B cell (primary cell): ENCODE measurements at regions not wholly inside any gene's neighbourhood (a gene's known extent, or its start where the extent isn't known, plus 50 kb on each side); places are given as distances from the start of the nearest gene placed in this dataset.

Source experiments
- ATAC-seq: fragments of 200-7000 bp; cut with Tn5 transposase; one replicate; pipeline ENCODE4 v1.10.0; 2021; ENCODE audit warnings: low read depth, mild to moderate bottlenecking, moderate number of reproducible peaks, moderate library complexity
- CTCF ChIA-PET: fragments of 350-600 bp; sonication (Branson Sonifier 250); formaldehyde crosslinking; loops from one replicate; lab custom pipeline; 2021; ENCODE audit warnings: antibody characterized with exemption, inconsistent platforms; lab: Charles Lee
- POLR2A ChIA-PET: fragments of 350-600 bp; sonication (Branson Sonifier 250); formaldehyde crosslinking; loops from one replicate; lab custom pipeline; 2021; ENCODE audit warnings: antibody characterized with exemption; lab: Charles Lee
- DNase-seq: peaks from one replicate; pipeline ENCODE4 v3.0.0; 2013
- H2AFZ ChIP-seq: 2 replicates; pipeline ENCODE4 v1.6.1; 2012; ENCODE audit warnings: mild to moderate bottlenecking, low read depth, low read length; ENCODE audit not compliant: insufficient read depth, poor library complexity, severe bottlenecking
- H3K27ac ChIP-seq, 2 donors: 1 replicate in 1 of 2; 2 replicates in 1 of 2; pipeline ENCODE4 v1.5.1; 2012 to 2013; ENCODE audit warnings: low read length in 2 of 2, mild to moderate bottlenecking in 2 of 2, moderate library complexity in 1 of 2
- H3K27me3 ChIP-seq, 4 experiments: fragments of 200-600 bp in 1 of 4; sonication (generic) in 1 of 4; replicated peaks in 1 of 4; 1 replicate in 2 of 4; 2 replicates in 2 of 4; pipeline versions ENCODE4 v1.6.1 to v1.7.0; 2013 to 2016; ENCODE audit warnings: low read length in 3 of 4, mild to moderate bottlenecking in 2 of 4, mixed read lengths in 1 of 4, moderate library complexity in 1 of 4; ENCODE audit not compliant: insufficient read depth in 4 of 4, control insufficient read depth in 3 of 4; ENCODE audit errors: control extremely low read depth in 1 of 4
- H3K36me3 ChIP-seq, 2 experiments: replicated peaks in 1 of 2; 1 replicate in 1 of 2; 2 replicates in 1 of 2; pipeline versions ENCODE4 v1.6.1 to v1.7.1; 2013; ENCODE audit warnings: low read length in 1 of 2; ENCODE audit not compliant: insufficient read depth in 2 of 2, control insufficient read depth in 1 of 2; ENCODE audit errors: control extremely low read depth in 1 of 2, extremely low read depth in 1 of 2
- H3K4me1 ChIP-seq, 2 donors: fragments of 200-600 bp in 1 of 2; sonication (generic) in 1 of 2; 1 replicate in 1 of 2; 2 replicates in 1 of 2; pipeline versions ENCODE4 v1.5.1 to v1.6.1; 2013 to 2017; ENCODE audit warnings: low read length in 2 of 2; ENCODE audit not compliant: control insufficient read depth in 2 of 2, insufficient read depth in 2 of 2
- H3K4me2 ChIP-seq: replicated peaks from 2 replicates; pipeline ENCODE3; 2012; ENCODE audit warnings: mild to moderate bottlenecking, low read depth, low read length; ENCODE audit not compliant: poor library complexity, severe bottlenecking
- H3K4me3 ChIP-seq, 5 experiments: fragments of 200-600 bp in 1 of 5; sonication (generic) in 1 of 5; 1 replicate in 3 of 5; 2 replicates in 2 of 5; pipeline versions ENCODE4 v1.5.1 to v1.7.0; 2011 to 2016; ENCODE audit warnings: low read length in 4 of 5, mild to moderate bottlenecking in 4 of 5, low read depth in 2 of 5, control low read depth in 1 of 5, moderate library complexity in 1 of 5; ENCODE audit not compliant: insufficient read depth in 1 of 5; ENCODE audit errors: control extremely low read depth in 1 of 5, extremely low read depth in 1 of 5
- H3K79me2 ChIP-seq: fragments of 200-600 bp; sonication (generic); one replicate; pipeline ENCODE4 v1.6.0; 2016; ENCODE audit warnings: low read length; ENCODE audit not compliant: control insufficient read depth, insufficient read depth
- H3K9ac ChIP-seq: fragments of 200-600 bp; sonication (generic); 2 replicates; pipeline ENCODE4 v1.6.1; 2017; ENCODE audit warnings: mild to moderate bottlenecking, low read length, moderate library complexity
- H3K9me3 ChIP-seq, 3 donors: one replicate each; pipeline versions ENCODE4 v1.6.1 to v1.7.1; 2013; ENCODE audit warnings: low read length in 2 of 3; ENCODE audit not compliant: control insufficient read depth in 2 of 3, insufficient read depth in 1 of 3; ENCODE audit errors: control extremely low read depth in 1 of 3
- H4K20me1 ChIP-seq: 2 replicates; pipeline ENCODE4 v1.6.0; 2012; ENCODE audit warnings: mild to moderate bottlenecking, low read length; ENCODE audit not compliant: insufficient read depth, control insufficient read depth, poor library complexity, severe bottlenecking
- H3K27ac Mint-ChIP-seq: one replicate; pipeline ENCODE4 v1.8.0; 2021; ENCODE audit warnings: mixed read lengths
- H3K27me3 Mint-ChIP-seq: one replicate; pipeline ENCODE4 v1.8.0; 2021; ENCODE audit warnings: mixed read lengths
- H3K4me1 Mint-ChIP-seq: one replicate; pipeline ENCODE4 v1.8.0; 2021; ENCODE audit warnings: mixed read lengths
- H3K4me3 Mint-ChIP-seq: one replicate; pipeline ENCODE4 v1.8.0; 2021; ENCODE audit warnings: mixed read lengths
- H3K9me3 Mint-ChIP-seq: one replicate; pipeline ENCODE4 v1.8.0; 2022; ENCODE audit warnings: mixed read lengths; ENCODE audit not compliant: insufficient read depth
- CTCF ChIP-seq: fragments of 200-600 bp; IDR thresholded peaks from one replicate; pipeline ENCODE4 v1.8.0; 2022; ENCODE audit warnings: antibody characterized with exemption, mild to moderate bottlenecking
- EZH2 ChIP-seq: IDR thresholded peaks from 2 replicates; pipeline ENCODE4 v1.6.1; 2012; ENCODE audit warnings: borderline replicate concordance, low read depth, mild to moderate bottlenecking, moderate library complexity, low read length; ENCODE audit not compliant: insufficient read depth, poor library complexity, severe bottlenecking
- WGBS: methylation state at CpG from one replicate; pipeline ENCODE4 v1.1.5; 2013; ENCODE audit warnings: missing lambda C conversion rate; ENCODE audit not compliant: insufficient coverage; 5-methylcytosine and 5-hydroxymethylcytosine counted together
- intact Hi-C: fragments of 100-400 bp; cut with micrococcal nuclease; formaldehyde crosslinking; loops from one replicate; pipeline ENCODE4 v1.10.0; 2022

- H3K9ac ChIP-seq = no peak overlapping the region
- Mint-ChIP-seq H3K27ac (no peak overlapping the region), H3K27me3 (peaks cover 8% of the 10 kb centered on the region), H3K9me3 (no peaks in the 10 kb centered on the region), H3K4me1 (no peaks in the 10 kb centered on the region), H3K4me3 (no peak overlapping the region)
- no peaks in the 10 kb centered on the region for H3K79me2 ChIP-seq
- ATAC-seq = no peak
- 95% methylated on average over 6 of the region's 10 CpGs for WGBS
- H3K27ac ChIP-seq = no peak overlapping the region
- ChIA-PET CTCF (no interaction called here), POLR2A (no interaction called here)
- TF ChIP-seq CTCF (no peak), EZH2 (no peak)
- H3K4me3 ChIP-seq = no peak overlapping the region
- intact Hi-C loops = no loop called here
- no peaks in the 10 kb centered on the region for H3K36me3 ChIP-seq
- no peak for DNase-seq
- no peaks in the 10 kb centered on the region for H3K4me1 ChIP-seq
- no peaks in the 10 kb centered on the region for H3K9me3 ChIP-seq
- no peaks in the 10 kb centered on the region for H4K20me1 ChIP-seq
- H3K27me3 ChIP-seq = peaks cover 0 to 4% (median 0%) of the 10 kb centered on the region in 4 experiments
- H3K4me2 ChIP-seq = no peak overlapping the region
- no peak overlapping the region for H2AFZ ChIP-seq
Measured at GRCh38 chr9:99389087-99390033, 167.3 kb downstream of the SEC61B start.

GRCh38 chr9:99391937-99392594 lies 170.0 kb downstream of the SEC61B start:
- CTCF ChIA-PET = no interaction called here
- Mint-ChIP-seq H3K9me3 (no peaks in the 10 kb centered on the region), H3K4me1 (no peaks in the 10 kb centered on the region), H3K27ac (no peak overlapping the region), H3K27me3 (no peaks in the 10 kb centered on the region), H3K4me3 (no peak overlapping the region)
- intact Hi-C loops = no loop called here
- H3K4me3 ChIP-seq = no peak overlapping the region
- H3K9ac ChIP-seq = no peak overlapping the region
- 83% methylated on average over 1 of the region's 6 CpGs for WGBS
- H3K4me2 ChIP-seq = no peak overlapping the region
- no peaks in the 10 kb centered on the region for H3K4me1 ChIP-seq
- H4K20me1 ChIP-seq = no peaks in the 10 kb centered on the region
- DNase-seq (no peak), ATAC-seq (no peak)
- no peaks in the 10 kb centered on the region for H3K79me2 ChIP-seq
- POLR2A ChIA-PET = no interaction called here
- H3K27me3 ChIP-seq = no peaks in the 10 kb centered on the region
- no peaks in the 10 kb centered on the region for H3K36me3 ChIP-seq
- H2AFZ ChIP-seq = no peak overlapping the region
- TF ChIP-seq CTCF (no peak), EZH2 (no peak)
- no peak overlapping the region for H3K27ac ChIP-seq
- H3K9me3 ChIP-seq = no peaks in the 10 kb centered on the region
